HG03354 (cell line): ENCODE measurements at regions not wholly inside any gene's neighbourhood (a gene's known extent, or its start where the extent isn't known, plus 50 kb on each side); places are given as distances from the start of the nearest gene placed in this dataset.
"Not testable (repeated sequence)": the region's sequence is repeated elsewhere in the genome, so short reads cannot be mapped to it uniquely, and the experiment has no call there.

Experiments
- ATAC-seq: cut with Tn5 transposase; IDR thresholded peaks from one replicate; pipeline ENCODE4 v1.9.1; 2021; ENCODE audit warnings: mild to moderate bottlenecking; ENCODE audit not compliant: unreplicated experiment, poor library complexity, severe bottlenecking

- ATAC-seq = peak; percentile 65
These were observed 75.3 kb upstream of the RAPGEF2 start for GRCh38 chr4:159027535-159027934.

DNA sequence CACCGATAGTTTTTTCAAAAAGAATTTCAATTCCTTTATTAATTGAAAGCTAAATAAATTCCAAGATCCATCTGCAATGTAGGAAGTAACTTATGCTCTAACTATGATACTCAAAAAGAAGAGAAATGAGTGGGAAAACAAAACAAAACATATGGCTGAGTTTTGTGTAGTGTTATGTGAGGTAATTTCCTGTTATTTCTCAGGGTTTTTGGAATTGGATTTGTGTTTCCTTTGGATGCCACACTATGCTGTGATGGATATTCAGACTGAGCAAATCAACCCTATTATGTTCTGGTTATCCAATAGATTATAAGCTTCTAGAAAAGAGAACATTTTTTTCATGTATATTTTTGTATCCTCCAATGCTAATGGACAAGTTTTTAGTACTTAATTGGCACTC, 73.4 kb upstream of the RAPGEF2 start:
- ATAC-seq = no peak

- ATAC-seq = not testable (repeated sequence)
These were observed 72.6 kb upstream of the RAPGEF2 start for GRCh38 chr4:159030297-159030696.

DNA sequence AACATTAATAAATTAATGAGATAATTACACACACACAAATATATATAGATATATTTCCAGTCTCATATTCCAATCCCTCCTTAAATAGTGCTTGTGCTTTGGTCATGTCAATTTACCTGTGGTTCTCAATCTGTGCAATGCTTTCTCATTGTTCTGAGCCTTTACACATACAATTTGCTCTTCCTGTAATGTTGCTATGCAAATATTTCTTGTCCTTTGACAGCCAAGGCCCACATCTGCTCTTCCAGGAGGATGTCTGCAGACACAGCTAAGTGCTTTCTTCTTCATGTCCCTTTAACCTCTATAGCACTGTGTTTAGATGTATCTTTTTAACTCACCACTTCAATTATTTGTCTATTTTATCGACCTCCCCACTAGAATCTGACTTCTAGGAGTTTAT, 67.3 kb upstream of the RAPGEF2 start:
- peak; percentile 77 for ATAC-seq

DNA sequence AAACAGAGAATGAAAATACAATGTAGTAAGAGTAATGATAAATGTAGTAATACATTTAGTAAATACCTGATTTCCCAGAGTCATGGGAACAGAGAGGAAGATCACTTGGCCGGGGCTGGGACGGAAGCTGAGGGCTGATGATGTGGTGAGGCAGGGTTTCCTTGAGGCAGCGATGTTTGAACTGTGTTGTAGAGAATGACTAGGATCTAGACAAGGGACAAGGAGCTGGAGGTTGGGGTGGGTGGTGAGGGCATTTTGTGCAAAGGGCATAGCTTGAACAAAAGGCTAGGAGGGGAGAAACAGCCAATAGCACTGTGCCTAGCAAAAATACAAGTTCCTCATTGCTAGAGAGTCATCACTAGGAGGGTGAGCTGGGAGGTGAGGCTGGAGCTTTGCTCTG, 64.3 kb upstream of the RAPGEF2 start:
- ATAC-seq = no peak

DNA sequence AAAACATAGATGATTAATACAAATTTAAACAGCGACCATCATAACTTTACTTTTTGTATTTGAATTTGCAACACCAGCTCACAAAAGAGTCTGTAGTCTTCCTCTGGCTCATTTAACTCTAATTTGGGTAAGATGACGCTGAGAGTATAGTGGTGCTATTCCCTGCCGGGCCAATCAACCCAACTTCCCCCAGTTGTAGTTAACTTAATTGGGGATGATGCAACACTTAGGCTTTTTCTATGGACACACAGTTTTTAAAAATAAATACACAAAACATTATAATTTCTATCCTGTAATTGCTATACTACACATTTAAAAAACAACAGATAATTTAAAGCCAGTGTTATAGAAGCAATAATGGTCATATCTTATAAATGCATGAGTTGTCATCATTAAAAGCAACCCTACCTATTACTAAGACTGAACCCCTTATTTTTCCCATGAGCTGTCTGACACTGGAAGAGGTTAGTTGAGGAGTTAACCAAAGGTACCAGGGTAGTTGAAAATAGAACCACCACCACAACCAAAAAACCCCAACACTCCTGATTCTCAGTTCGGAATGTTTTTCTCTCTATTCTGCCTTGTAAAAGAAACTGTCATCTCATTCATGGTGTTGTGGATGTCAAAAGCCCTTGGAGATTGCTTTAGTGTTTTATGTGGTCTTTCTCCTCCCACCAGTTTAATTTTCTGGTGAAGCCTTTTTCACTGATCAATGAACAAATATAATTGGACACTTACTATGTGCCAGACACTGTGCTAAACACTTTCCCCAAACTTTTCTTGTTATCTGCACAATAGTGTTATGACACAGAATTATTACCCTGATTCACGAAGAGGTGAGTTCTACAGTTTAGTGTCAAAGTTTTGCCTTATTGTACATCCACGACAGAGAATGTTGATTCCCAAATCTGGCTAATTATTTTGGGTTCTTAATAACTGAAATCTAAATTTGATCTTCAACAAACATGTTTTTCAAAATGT, 61.5 kb upstream of the RAPGEF2 start:
- ATAC-seq = no peak

DNA sequence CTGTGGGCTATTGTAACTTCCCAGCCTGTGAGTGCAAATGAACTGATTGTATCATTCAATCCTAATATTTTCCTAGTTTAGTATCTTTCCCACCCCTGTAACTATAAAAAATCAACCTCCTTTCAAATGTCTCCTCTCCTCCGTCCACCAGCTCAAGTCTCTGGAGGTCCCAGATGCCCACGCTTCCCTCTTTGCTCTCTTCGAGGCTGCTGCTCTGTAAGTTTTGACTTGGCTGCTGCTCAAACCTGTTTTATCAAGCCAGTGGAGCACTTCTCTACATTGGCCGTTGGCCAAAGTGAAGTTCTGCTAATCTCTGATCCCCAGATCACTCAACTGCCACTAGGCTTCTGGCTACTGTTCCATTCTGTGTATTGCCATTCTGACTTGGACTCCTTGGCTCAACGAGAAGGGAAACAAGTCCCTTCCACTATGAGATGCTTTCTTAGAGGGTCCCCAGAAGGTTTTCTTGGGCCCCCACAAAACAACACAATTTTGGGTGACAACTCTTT, 60.7 kb upstream of the RAPGEF2 start:
- ATAC-seq = no peak

DNA sequence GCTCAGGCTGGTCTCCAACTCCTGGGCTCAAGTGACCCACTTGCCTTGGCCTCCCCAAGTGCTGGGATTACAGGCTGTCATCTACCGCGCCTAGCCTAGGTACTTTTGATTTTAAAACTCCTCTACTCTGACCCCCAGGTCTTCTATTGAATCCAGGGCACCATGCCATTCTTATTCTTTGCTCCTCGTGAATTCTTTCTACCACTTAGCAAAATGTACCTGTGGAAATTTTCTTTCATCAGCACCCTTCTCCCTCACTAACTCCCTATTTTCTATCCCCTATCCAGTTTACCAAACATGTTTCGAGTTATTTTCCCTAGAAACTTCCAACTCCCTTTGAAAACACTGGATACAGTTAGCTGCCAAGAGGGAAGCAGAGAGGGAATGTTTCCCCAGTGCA, 60.0 kb upstream of the RAPGEF2 start:
- ATAC-seq = no peak

- no peak for ATAC-seq
These were observed 59.0 kb upstream of the RAPGEF2 start for GRCh38 chr4:159043861-159044260.

- ATAC-seq = no peak
These were observed 57.6 kb upstream of the RAPGEF2 start for GRCh38 chr4:159045321-159045720.

DNA sequence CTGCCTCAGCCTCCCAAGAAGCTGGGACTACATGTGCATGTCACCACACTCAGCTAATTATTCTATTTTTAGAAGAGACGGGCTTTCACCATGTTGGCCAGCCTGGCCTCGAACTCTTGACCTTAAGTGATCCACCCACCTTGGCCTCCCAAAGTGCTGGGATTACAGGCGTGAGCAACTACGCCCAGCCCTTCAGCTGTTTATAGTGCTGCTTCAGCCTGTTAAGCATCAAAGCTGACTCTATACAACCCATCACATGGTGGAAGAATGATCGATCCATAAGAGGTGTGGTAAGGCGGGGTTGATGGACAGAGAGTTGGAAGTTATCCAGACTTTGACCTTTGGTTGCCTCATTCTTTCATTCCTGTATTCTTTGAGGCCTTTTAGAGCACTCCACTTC, 56.2 kb upstream of the RAPGEF2 start:
- ATAC-seq = no peak

GRCh38 chr4:159047478-159048165, 55.3 kb upstream of the RAPGEF2 start:
- no peak for ATAC-seq

DNA sequence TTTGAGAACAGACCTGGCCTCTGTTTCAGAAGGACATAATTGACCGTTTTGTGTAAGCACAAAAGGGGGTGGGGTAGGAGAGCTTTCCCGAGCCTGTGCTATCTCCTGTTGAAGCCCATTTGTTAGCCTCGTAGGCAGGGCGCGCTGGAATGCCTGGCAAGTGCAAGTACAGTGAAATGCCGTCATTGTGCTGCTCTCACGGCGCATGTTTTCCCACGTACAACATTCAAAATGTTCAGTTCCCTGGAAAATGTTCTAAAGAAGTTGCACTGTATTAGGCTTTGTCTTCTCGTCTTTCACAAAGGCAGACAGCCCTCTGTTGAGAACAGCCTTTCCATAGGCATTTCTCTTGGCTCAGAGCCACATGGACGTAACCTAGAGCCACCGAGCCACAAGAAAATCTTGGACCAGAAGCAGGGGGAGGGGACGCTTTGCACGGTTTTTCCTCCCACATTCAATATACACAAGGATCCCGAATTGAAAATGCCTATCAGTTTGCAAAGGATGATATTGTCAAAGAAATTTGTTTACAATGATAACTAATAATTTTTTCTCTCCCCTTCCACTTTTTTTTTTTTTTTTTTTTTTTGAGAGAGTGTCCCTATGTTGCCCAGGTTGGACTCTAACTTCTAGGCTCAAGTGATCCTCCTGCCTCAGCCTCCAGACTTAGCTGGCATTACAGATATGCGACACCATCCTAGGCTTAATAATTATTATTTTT, 54.6 kb upstream of the RAPGEF2 start:
- no peak for ATAC-seq

DNA sequence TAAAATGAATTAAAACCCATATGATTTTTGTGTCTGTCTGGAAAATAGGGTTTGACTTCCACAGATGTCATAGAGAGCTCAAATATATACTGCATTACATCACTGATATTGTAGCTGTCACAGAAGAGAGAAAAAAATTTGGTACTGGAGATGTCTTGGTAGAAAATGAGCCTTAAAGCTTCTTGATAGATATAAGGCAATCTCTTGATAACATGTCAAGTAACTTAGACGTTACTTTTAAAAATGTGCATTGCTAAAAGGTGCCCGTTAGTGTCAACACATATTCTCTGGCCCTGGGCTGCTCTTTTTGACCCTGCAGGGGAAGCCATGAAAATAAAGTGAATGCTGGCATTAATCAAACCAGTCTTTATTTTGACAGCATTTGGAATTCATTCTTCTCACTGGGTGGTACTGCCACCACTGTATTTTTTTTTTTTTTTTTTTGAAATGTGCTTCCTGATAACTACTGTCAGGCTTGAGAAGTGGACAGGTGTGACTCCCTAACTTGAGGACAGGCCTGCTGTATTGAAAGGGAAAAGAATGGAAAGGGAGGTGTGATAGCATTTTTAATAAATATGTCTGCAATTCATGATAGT, 53.0 kb upstream of the RAPGEF2 start:
- no peak for ATAC-seq

DNA sequence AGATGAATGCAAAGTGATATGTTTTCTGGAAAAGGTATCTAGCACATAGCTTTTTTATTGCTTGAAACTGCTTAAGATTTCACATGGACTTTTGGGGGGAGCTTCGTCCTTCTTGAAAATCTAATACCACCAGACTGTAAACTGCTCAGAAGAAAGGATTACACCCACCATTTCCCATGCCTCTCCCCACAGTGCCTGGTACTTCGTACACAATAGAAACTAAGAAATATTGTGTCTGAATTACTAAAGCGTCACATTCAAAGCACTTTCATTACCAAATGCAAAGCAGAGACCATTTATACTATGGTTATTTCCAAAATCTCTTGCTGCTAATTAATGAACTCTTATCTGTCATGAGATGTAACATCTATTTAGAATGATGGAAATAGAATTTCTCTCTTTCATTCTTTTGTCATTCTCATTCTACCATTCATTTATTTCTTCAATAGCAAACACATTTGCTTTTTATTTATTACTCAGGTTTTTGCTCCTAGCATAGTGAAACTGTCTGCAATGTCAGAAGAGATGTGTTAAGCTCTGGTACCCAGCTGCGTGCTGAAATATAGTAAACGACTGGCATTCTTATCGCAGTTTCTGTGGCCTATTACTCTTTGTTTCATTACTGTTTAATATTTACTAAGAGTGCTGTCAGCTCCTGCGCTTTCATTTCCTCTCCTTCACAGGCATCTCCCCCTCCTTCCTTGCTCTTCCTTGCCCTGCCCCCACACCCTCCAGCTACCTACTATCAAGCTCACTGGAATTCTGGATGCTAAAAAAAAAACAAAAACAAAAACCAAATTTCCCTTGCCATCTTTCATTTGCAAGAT, 51.4 kb upstream of the RAPGEF2 start:
- ATAC-seq = peak; percentile 92

GRCh38 chr4:159052315-159052714, 50.6 kb upstream of the RAPGEF2 start:
- ATAC-seq = peak; percentile 61
